ENCODE measurements at regions not wholly inside any gene's neighbourhood (a gene's known extent, or its start where the extent isn't known, plus 50 kb on each side); places are given as distances from the start of the nearest gene placed in this dataset.

DNA sequence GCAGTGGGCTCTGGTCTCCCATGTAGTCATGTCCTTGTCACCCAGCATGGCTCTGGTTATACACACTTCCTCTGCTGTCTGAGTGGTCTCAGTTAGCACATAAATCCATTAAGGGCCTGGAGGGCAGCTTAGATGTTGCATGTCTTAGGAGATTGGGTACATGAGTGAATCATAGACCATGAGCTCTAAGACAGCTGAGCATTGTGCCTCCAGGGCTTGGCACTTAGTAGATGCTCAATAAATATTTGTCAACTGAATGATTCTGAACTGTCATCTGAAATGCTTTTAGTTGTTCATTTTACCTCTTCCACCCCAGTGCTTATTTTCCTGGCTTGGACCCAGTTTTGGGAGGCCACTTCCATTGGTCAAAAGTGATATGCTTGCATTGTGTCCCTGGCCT, 135.6 kb downstream of the BOD1 start:
- BruUV-seq (replicated peaks), result no TSS peak
- Mint-ChIP-seq H3K27ac (ENCODE audit: low read depth, unreplicated experiment) (no peak overlapping the region), H3K4me3 (ENCODE audit: unreplicated experiment) (no peak overlapping the region), H3K36me3 (ENCODE audit: insufficient read depth, unreplicated experiment) (no peaks in the 10 kb centered on the region), H3K27me3 (ENCODE audit: insufficient read depth, unreplicated experiment) (no peaks in the 10 kb centered on the region), H3K4me1 (ENCODE audit: insufficient read depth, unreplicated experiment) (peaks cover 5% of the 10 kb centered on the region), H3K9me3 (ENCODE audit: unreplicated experiment) (no peaks in the 10 kb centered on the region)
- DNase-seq (ENCODE audit: unreplicated experiment), result no peak
- TF ChIP-seq, protein P1, sequence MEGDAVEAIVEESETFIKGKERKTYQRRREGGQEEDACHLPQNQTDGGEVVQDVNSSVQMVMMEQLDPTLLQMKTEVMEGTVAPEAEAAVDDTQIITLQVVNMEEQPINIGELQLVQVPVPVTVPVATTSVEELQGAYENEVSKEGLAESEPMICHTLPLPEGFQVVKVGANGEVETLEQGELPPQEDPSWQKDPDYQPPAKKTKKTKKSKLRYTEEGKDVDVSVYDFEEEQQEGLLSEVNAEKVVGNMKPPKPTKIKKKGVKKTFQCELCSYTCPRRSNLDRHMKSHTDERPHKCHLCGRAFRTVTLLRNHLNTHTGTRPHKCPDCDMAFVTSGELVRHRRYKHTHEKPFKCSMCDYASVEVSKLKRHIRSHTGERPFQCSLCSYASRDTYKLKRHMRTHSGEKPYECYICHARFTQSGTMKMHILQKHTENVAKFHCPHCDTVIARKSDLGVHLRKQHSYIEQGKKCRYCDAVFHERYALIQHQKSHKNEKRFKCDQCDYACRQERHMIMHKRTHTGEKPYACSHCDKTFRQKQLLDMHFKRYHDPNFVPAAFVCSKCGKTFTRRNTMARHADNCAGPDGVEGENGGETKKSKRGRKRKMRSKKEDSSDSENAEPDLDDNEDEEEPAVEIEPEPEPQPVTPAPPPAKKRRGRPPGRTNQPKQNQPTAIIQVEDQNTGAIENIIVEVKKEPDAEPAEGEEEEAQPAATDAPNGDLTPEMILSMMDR (IDR thresholded peaks at IDR 0.05; ENCODE audit: unreplicated experiment), result no peak
- intact Hi-C loops (cut with micrococcal nuclease), result no loop called here
- CTCF ChIA-PET, result no interaction called here
- POLR2A ChIA-PET, result interaction anchor here (0.6 to 2.4 kb wide), 2 partner anchors 9 to 574 kb away, joined by 5 to 13 read pairs; no protein-coding TSS in a partner anchor

DNA sequence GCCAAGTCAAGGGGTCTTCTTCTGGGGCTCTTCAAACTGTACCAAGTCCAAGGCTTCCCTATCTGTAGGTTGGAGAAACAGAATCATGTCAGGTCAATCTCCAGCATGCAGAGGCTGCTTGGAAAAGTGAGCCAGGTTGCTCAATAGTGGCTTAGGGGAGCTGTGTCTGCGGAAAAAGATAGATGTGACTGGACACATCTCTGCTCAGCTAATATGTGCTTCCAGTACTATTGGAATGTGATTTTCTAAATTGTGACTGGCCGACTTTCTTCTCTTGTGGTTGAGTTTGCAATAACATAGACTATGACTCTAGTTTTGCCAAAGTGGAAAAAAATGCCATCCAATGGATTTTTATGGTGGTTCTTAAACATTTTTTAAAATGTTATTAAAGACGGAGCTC, 136.7 kb downstream of the BOD1 start:
- no peaks in the 10 kb centered on the region for H3K9me3 Mint-ChIP-seq (ENCODE audit: unreplicated experiment)
- DNase-seq (ENCODE audit: unreplicated experiment), result no peak
- TF ChIP-seq, protein P1 (IDR thresholded peaks at IDR 0.05; ENCODE audit: unreplicated experiment), result no peak
- no peak overlapping the region for H3K27ac Mint-ChIP-seq (ENCODE audit: low read depth, unreplicated experiment)
- POLR2A ChIA-PET, result no interaction called here
- H3K27me3 Mint-ChIP-seq (ENCODE audit: insufficient read depth, unreplicated experiment), result no peaks in the 10 kb centered on the region
- peaks cover 11% of the 10 kb centered on the region for H3K4me1 Mint-ChIP-seq (ENCODE audit: insufficient read depth, unreplicated experiment)
- CTCF ChIA-PET, result interaction anchor here (0.7 kb wide), 1 partner anchor 434 kb away, joined by 3 read pairs; no protein-coding TSS in a partner anchor
- no peaks in the 10 kb centered on the region for H3K36me3 Mint-ChIP-seq (ENCODE audit: insufficient read depth, unreplicated experiment)
- H3K4me3 Mint-ChIP-seq (ENCODE audit: unreplicated experiment), result no peak overlapping the region
- intact Hi-C loops (cut with micrococcal nuclease), result no loop called here
- BruUV-seq (replicated peaks), result no TSS peak

GRCh38 chr5:173477345-173478040, 139.0 kb downstream of the BOD1 start:
- no TSS peak for BruUV-seq (replicated peaks)
- Mint-ChIP-seq H3K4me1 (ENCODE audit: insufficient read depth, unreplicated experiment) (peaks cover 30% of the 10 kb centered on the region), H3K27me3 (ENCODE audit: insufficient read depth, unreplicated experiment) (no peaks in the 10 kb centered on the region), H3K36me3 (ENCODE audit: insufficient read depth, unreplicated experiment) (peaks cover 5% of the 10 kb centered on the region), H3K4me3 (ENCODE audit: unreplicated experiment) (no peak overlapping the region), H3K9me3 (ENCODE audit: unreplicated experiment) (no peaks in the 10 kb centered on the region), H3K27ac (ENCODE audit: low read depth, unreplicated experiment) (no peak overlapping the region)
- DNase-seq (ENCODE audit: unreplicated experiment), result no peak
- ChIA-PET POLR2A (no interaction called here), CTCF (no interaction called here)
- TF ChIP-seq, protein P1 (IDR thresholded peaks at IDR 0.05; ENCODE audit: unreplicated experiment), result no peak
- intact Hi-C loops (cut with micrococcal nuclease), result no loop called here

- Mint-ChIP-seq H3K9me3 (ENCODE audit: unreplicated experiment) (no peaks in the 10 kb centered on the region), H3K4me3 (ENCODE audit: unreplicated experiment) (no peak overlapping the region), H3K27ac (ENCODE audit: low read depth, unreplicated experiment) (no peak overlapping the region), H3K36me3 (ENCODE audit: insufficient read depth, unreplicated experiment) (peaks cover 5% of the 10 kb centered on the region), H3K4me1 (ENCODE audit: insufficient read depth, unreplicated experiment) (peaks cover 43% of the 10 kb centered on the region), H3K27me3 (ENCODE audit: insufficient read depth, unreplicated experiment) (no peaks in the 10 kb centered on the region)
- BruUV-seq (replicated peaks), result no TSS peak
- no peak for DNase-seq (ENCODE audit: unreplicated experiment)
- ChIA-PET POLR2A (interaction anchor here (0.7 kb wide), 2 partner anchors 21 to 977 kb away, joined by 3 read pairs; no protein-coding TSS in a partner anchor), CTCF (interaction anchor here (0.6 to 1.4 kb wide), 4 partner anchors 9 to 146 kb away, joined by 3 to 5 read pairs (median 4); no protein-coding TSS in a partner anchor)
- intact Hi-C loops (cut with micrococcal nuclease), result no loop called here
- TF ChIP-seq, protein P1 (IDR thresholded peaks at IDR 0.05; ENCODE audit: unreplicated experiment), result no peak
Observed at GRCh38 chr5:173475780-173476179, 140.7 kb downstream of the BOD1 start.

Data from MCF 10A (cell line).